HL-60 (cell line): ENCODE measurements at regions not wholly inside any gene's neighbourhood (a gene's known extent, or its start where the extent isn't known, plus 50 kb on each side); places are given as distances from the start of the nearest gene placed in this dataset.

ENCODE experiments used
- DNase-seq, 2 experiments: peaks; one replicate each; pipeline ENCODE4 v3.0.0-alpha.2; 2010 to 2020; ENCODE audit warnings: low read depth in 1 of 2, low spot score in 1 of 2
- H3K27ac ChIP-seq: fragments of 250-450 bp; sonication (Bioruptor Pico); replicated peaks from 2 replicates; pipeline ENCODE4 v1.5.1; 2020; ENCODE audit warnings: mild to moderate bottlenecking, moderate library complexity
- H3K27me3 ChIP-seq: fragments of 250-450 bp; sonication (Bioruptor Pico); 2 replicates; pipeline ENCODE4 v1.5.1; 2021; ENCODE audit warnings: mild to moderate bottlenecking, moderate library complexity; ENCODE audit not compliant: insufficient read depth, poor library complexity, severe bottlenecking
- H3K4me3 ChIP-seq: replicated peaks from 2 replicates; pipeline ENCODE4 v1.5.1; 2011; ENCODE audit warnings: mild to moderate bottlenecking, control low read depth, low read length; ENCODE audit not compliant: insufficient read depth
- CTCF ChIP-seq: IDR thresholded peaks from one replicate; pipeline ENCODE4 v1.5.1; 2011; ENCODE audit warnings: low read length, control low read depth, inconsistent platforms; ENCODE audit not compliant: insufficient read depth
- GABPA ChIP-seq: IDR thresholded peaks from 2 replicates; pipeline ENCODE4 v1.6.1; 2012; ENCODE audit warnings: low read depth
- POLR2AphosphoS5 ChIP-seq: IDR thresholded peaks from 2 replicates; pipeline ENCODE4 v1.6.1; 2012; ENCODE audit warnings: low read depth
- SPI1 ChIP-seq: IDR thresholded peaks from 2 replicates; pipeline ENCODE4 v1.6.1; 2012; ENCODE audit warnings: low read depth, mild to moderate bottlenecking, borderline replicate concordance
- TF ChIP-seq, protein P1 (sequence below): IDR thresholded peaks from 2 replicates; pipeline ENCODE4 v1.6.1; 2012; ENCODE audit warnings: low read depth; ENCODE audit not compliant: insufficient replicate concordance

DNA sequence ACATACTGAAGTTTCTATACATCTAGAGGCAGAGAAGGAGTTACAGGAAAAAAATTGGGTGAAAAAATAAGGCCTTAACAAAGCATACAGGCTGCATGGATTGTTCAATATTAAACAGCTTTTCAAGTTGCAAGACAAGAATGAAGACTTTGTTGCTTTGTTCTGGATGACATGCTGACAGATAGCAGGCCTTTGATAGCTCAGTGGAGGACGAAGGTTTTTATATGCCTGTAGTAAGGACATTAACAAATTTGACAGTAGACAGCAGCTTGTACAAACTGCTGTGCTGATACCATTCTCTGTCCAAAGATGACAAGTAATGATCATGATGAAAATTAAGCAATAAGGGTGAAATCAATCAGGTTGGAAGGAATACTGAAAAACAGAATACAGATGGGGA, 309.9 kb downstream of the NKX6-1 start:
- Histone ChIP-seq H3K4me3 (no peak overlapping the region), H3K27ac (no peak overlapping the region), H3K27me3 (no peaks in the 10 kb centered on the region)
- DNase-seq: no peak
- TF ChIP-seq SPI1: no peak
- TF ChIP-seq, protein P1, sequence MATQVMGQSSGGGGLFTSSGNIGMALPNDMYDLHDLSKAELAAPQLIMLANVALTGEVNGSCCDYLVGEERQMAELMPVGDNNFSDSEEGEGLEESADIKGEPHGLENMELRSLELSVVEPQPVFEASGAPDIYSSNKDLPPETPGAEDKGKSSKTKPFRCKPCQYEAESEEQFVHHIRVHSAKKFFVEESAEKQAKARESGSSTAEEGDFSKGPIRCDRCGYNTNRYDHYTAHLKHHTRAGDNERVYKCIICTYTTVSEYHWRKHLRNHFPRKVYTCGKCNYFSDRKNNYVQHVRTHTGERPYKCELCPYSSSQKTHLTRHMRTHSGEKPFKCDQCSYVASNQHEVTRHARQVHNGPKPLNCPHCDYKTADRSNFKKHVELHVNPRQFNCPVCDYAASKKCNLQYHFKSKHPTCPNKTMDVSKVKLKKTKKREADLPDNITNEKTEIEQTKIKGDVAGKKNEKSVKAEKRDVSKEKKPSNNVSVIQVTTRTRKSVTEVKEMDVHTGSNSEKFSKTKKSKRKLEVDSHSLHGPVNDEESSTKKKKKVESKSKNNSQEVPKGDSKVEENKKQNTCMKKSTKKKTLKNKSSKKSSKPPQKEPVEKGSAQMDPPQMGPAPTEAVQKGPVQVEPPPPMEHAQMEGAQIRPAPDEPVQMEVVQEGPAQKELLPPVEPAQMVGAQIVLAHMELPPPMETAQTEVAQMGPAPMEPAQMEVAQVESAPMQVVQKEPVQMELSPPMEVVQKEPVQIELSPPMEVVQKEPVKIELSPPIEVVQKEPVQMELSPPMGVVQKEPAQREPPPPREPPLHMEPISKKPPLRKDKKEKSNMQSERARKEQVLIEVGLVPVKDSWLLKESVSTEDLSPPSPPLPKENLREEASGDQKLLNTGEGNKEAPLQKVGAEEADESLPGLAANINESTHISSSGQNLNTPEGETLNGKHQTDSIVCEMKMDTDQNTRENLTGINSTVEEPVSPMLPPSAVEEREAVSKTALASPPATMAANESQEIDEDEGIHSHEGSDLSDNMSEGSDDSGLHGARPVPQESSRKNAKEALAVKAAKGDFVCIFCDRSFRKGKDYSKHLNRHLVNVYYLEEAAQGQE: no peak
- no peak for TF ChIP-seq GABPA
- TF ChIP-seq CTCF: no peak
- TF ChIP-seq POLR2AphosphoS5: no peak

GRCh38 chr4:84179409-84179808, 319.7 kb downstream of the NKX6-1 start:
- DNase-seq: no peak
- TF ChIP-seq GABPA (no peak), POLR2AphosphoS5 (no peak), CTCF (no peak)
- H3K27me3 ChIP-seq: no peaks in the 10 kb centered on the region

GRCh38 chr4:84177831-84178542, 321.1 kb downstream of the NKX6-1 start:
- no peak overlapping the region for H3K27ac ChIP-seq
- H3K4me3 ChIP-seq: no peak overlapping the region
- no peak for DNase-seq
- H3K27me3 ChIP-seq: peaks cover 3% of the 10 kb centered on the region
- TF ChIP-seq, protein P1: no peak
- TF ChIP-seq CTCF (no peak), POLR2AphosphoS5 (no peak), SPI1 (no peak), GABPA (no peak)

More at GRCh38 chr4:84179409-84179808, 319.7 kb downstream of the NKX6-1 start:
- Histone ChIP-seq H3K4me3 (no peak overlapping the region), H3K27ac (no peak overlapping the region)

DNA sequence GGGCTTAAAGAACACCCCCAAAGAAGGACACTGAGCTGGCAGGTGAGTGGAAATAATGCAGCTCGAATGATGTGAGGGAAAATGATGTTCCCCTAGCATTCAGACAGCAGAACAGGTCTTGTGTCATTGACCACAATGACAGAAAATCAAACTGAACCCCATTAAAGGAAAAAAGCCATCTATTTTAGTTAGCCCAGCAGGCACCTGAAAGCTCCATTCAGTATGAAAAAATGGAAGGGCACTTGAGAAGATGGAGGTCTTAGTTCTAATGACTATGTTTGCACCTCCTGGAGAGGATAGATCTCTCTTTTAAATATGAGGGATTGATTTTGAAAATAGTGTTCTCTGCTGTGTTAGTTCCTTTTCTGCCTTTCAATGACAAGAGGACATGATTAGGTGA, 323.1 kb downstream of the NKX6-1 start:
- H3K4me3 ChIP-seq: no peak overlapping the region
- TF ChIP-seq SPI1 (no peak), CTCF (no peak), GABPA (no peak), POLR2AphosphoS5 (no peak)
- TF ChIP-seq, protein P1: no peak
- peaks cover 8% of the 10 kb centered on the region for H3K27me3 ChIP-seq
- no peak for DNase-seq
- no peak overlapping the region for H3K27ac ChIP-seq
